ENCODE measurements at regions not wholly inside any gene's neighbourhood (a gene's known extent, or its start where the extent isn't known, plus 50 kb on each side); places are given as distances from the start of the nearest gene placed in this dataset.
"Not testable (repeated sequence)": the region's sequence is repeated elsewhere in the genome, so short reads cannot be mapped to it uniquely, and the experiment has no call there.

DNA sequence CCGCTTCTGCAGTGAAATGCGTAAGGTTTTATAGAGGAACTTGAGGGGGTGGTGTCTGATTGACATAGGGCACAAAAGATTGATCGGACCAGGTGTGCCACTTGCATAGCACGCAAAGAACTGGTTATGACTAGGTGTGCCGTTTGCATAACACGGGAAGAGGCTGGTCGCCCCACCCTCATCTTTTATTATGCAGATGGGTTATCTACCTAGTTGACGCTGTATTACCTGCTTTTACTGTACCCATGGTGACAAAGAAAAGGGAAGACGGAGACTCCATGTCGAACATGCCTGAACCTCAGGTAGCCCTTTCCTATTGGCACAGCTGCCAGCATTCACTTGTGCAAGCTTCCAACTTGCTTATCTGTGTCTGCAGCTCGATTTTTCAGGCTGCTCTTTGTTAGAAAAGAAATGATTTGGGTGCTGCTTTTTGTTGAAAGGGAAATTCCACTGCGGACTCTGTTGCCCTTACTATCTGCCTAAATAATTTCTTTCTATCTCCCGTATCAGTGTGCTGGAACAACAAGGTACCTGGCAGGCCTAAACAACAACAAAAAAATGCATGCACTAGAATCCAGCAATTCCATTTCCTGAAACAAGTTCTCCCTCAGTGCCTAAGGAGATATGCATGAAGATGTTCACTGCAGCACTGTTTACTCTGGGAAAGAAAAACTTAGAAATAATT, 194.4 kb upstream of the KAZN start:
- Mint-ChIP-seq H3K27ac (no peak overlapping the region), H3K4me1 (ENCODE audit: unreplicated experiment) (no peaks in the 10 kb centered on the region), H3K9me3 (peaks cover 4% of the 10 kb centered on the region), H3K36me3 (no peaks in the 10 kb centered on the region), H3K4me3 (no peak overlapping the region), H3K27me3 (peaks cover 10% of the 10 kb centered on the region)
- no peak for DNase-seq (ENCODE audit: extremely low spot score, unreplicated experiment)
- TF ChIP-seq, protein P1, sequence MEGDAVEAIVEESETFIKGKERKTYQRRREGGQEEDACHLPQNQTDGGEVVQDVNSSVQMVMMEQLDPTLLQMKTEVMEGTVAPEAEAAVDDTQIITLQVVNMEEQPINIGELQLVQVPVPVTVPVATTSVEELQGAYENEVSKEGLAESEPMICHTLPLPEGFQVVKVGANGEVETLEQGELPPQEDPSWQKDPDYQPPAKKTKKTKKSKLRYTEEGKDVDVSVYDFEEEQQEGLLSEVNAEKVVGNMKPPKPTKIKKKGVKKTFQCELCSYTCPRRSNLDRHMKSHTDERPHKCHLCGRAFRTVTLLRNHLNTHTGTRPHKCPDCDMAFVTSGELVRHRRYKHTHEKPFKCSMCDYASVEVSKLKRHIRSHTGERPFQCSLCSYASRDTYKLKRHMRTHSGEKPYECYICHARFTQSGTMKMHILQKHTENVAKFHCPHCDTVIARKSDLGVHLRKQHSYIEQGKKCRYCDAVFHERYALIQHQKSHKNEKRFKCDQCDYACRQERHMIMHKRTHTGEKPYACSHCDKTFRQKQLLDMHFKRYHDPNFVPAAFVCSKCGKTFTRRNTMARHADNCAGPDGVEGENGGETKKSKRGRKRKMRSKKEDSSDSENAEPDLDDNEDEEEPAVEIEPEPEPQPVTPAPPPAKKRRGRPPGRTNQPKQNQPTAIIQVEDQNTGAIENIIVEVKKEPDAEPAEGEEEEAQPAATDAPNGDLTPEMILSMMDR (conservative IDR thresholded peaks at IDR 0.05) = no peak

DNA sequence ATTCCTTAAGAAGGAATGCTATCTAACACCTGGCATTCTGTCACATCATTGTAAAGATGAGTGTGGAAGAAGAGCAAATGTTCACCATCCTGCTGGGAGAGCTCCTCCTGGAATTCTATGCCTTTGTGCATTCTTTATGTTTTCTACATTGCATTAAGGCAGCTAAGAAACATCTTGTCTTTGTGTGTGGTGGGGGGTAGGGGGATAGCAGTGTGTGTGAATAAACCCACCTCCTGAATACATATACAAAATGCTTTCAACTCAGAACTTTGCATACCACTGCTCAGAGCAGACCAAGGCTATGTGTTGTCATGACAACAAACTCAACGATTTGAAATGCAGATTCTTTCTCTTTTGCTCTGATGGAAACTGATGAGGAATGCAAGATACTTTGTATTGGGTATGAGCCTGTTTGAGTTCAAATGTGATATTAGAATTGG, 193.6 kb upstream of the KAZN start:
- Mint-ChIP-seq H3K27ac (no peak overlapping the region), H3K4me3 (no peak overlapping the region), H3K4me1 (ENCODE audit: unreplicated experiment) (no peaks in the 10 kb centered on the region), H3K9me3 (peaks cover under 1% of the 10 kb centered on the region), H3K36me3 (no peaks in the 10 kb centered on the region), H3K27me3 (peaks cover 6% of the 10 kb centered on the region)
- no peak for DNase-seq (ENCODE audit: extremely low spot score, unreplicated experiment)
- TF ChIP-seq, protein P1 (conservative IDR thresholded peaks at IDR 0.05) = no peak

DNA sequence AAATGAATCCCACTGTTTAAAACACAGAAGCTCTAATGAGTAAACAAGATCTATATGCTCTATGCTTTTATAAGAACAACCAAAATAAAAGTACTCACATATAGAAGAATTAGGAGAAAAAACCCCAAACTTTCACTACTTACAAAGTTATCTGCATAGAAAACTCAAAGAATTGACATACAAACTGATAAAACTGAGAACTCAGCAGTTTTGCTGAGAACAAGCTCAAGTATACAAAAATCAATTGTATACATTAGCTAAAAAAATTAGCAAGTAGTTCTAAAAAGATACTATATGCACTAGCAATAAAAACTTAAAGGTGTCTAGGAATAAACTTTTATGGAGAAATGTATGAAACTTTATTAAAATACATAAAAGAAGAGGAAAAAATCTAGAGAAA, 186.2 kb upstream of the KAZN start:
- no peaks in the 10 kb centered on the region for H3K4me1 Mint-ChIP-seq (ENCODE audit: unreplicated experiment)
- H3K27ac Mint-ChIP-seq = no peak overlapping the region
- H3K36me3 Mint-ChIP-seq = no peaks in the 10 kb centered on the region
- no peak overlapping the region for H3K4me3 Mint-ChIP-seq
- no peaks in the 10 kb centered on the region for H3K27me3 Mint-ChIP-seq
- DNase-seq (ENCODE audit: extremely low spot score, unreplicated experiment) = no peak
- H3K9me3 Mint-ChIP-seq = no peaks in the 10 kb centered on the region
- TF ChIP-seq, protein P1 (conservative IDR thresholded peaks at IDR 0.05) = no peak

DNA sequence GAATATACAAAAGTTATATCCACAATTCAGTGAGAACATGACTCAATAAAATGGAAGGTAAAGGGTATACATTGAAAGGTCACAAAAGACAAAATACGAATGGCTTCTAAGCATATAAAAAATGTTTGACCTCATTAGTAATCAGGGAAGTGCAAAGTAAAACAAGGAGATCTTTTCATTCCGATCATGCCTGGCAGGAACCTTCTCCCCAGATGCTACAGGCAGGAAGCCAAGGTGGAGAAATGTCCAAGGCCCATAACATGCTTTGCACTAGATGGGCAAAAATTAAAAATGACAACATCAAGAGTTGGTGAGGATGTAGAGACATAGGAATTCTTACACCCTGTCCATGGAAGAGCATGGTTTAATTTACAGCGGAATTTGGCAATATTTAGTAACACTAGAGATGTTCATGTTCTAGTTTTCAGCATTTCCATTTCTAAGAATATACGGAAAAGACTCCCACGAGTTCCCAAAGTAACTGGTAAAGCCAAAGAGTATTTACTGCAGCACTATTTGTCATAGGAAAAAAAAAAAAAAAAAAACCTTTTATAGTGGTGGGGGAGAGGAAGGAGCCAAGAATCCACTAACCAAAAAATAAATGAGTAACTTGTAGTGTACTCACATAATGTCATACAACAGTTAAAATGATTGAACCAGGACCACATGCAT, 184.5 kb upstream of the KAZN start:
- no peaks in the 10 kb centered on the region for H3K4me1 Mint-ChIP-seq (ENCODE audit: unreplicated experiment)
- TF ChIP-seq, protein P1 (conservative IDR thresholded peaks at IDR 0.05) = no peak
- no peaks in the 10 kb centered on the region for H3K9me3 Mint-ChIP-seq
- no peaks in the 10 kb centered on the region for H3K27me3 Mint-ChIP-seq
- no peaks in the 10 kb centered on the region for H3K36me3 Mint-ChIP-seq
- DNase-seq (ENCODE audit: extremely low spot score, unreplicated experiment) = no peak
- H3K27ac Mint-ChIP-seq = no peak overlapping the region
- H3K4me3 Mint-ChIP-seq = no peak overlapping the region

DNA sequence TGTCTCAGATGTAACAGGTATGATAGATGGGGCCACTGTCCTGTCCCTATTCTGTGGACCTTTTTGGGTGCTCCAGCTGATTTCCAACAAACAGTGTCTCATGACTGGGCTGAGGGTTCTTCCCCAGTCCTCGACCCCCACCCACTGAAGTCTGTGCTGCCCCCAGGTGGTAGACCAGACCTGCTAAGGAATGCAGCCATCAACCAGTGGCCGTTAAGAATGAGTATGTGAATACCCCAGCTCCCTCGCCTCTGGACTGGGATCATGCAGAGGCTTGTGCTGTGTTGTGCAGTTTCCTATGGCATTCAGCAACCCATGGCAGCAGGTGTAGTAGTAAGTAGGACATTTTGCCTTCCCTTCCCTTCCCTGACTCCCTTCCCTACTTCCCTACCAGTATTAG, 183.1 kb upstream of the KAZN start:
- no peaks in the 10 kb centered on the region for H3K9me3 Mint-ChIP-seq

DNA sequence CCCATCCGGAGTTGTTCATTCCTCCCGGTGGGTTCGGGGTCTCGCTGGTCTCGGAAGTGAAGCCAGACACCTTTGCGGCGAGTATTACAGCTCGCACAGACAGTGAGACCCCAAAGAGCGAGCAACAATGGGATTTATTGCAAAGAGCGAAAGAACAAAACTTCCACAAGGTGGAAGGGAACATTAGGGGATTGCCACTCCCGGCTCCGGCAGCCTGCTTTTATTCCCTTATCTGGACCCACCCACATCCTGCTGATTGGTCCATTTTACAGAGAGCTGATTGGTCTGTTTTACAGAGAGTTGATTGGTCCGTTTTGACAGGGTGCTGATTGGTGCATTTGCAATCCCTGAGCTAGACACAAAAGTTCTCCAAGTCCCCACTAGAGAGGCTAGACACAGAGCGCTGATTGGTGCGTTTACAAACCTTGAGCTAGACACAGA, 178.7 kb upstream of the KAZN start:
- not testable (repeated sequence) for DNase-seq (ENCODE audit: extremely low spot score, unreplicated experiment)

More for the DNA sequence above, 183.1 kb upstream of the KAZN start:
- TF ChIP-seq, protein P1 (conservative IDR thresholded peaks at IDR 0.05) = no peak
- H3K4me1 Mint-ChIP-seq (ENCODE audit: unreplicated experiment) = no peaks in the 10 kb centered on the region
- DNase-seq (ENCODE audit: extremely low spot score, unreplicated experiment) = no peak
- no peaks in the 10 kb centered on the region for H3K36me3 Mint-ChIP-seq
- H3K27ac Mint-ChIP-seq = no peak overlapping the region
- no peak overlapping the region for H3K4me3 Mint-ChIP-seq
- H3K27me3 Mint-ChIP-seq = no peaks in the 10 kb centered on the region

More for the DNA sequence above, 178.7 kb upstream of the KAZN start:
- H3K27me3 Mint-ChIP-seq; H3K9me3 Mint-ChIP-seq; H3K27ac Mint-ChIP-seq; H3K4me3 Mint-ChIP-seq; H3K4me1 Mint-ChIP-seq (ENCODE audit: unreplicated experiment); H3K36me3 Mint-ChIP-seq: not testable (repeated sequence)

Measured in type B pancreatic cell (in vitro differentiated cells).